DMS 273 treated with DMSO at 0.1 percent for 48 hours (cell line): ENCODE measurements at regions not wholly inside any gene's neighbourhood (a gene's known extent, or its start where the extent isn't known, plus 50 kb on each side); places are given as distances from the start of the nearest gene placed in this dataset.

Source experiments
- DNase-seq: peaks from one replicate; lab custom pipeline; 2025; lab: John Stamatoyannopoulos, UW

GRCh38 chr2:151197184-151198108 lies 64.2 kb downstream of the RBM43 start:
- no peak for DNase-seq

DNA sequence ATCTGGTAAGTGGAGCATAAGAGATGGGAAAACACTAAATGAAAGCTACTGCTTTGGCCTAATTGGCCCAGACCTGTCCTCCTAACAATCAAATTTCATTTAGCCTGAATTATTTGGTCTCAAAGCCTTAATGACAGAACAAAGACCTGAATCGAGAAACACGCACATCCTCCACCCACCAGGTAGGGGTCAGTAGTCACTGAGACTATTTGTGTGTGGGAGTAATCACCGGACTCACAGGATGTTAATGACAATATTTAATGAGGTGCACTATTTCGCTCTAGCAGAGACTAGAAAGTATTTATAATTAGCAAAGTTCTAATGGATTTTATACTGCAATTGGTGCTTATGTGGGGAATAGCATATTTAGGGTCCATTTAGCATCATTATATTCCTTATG lies 68.1 kb downstream of the RBM43 start:
- DNase-seq: no peak

DNA sequence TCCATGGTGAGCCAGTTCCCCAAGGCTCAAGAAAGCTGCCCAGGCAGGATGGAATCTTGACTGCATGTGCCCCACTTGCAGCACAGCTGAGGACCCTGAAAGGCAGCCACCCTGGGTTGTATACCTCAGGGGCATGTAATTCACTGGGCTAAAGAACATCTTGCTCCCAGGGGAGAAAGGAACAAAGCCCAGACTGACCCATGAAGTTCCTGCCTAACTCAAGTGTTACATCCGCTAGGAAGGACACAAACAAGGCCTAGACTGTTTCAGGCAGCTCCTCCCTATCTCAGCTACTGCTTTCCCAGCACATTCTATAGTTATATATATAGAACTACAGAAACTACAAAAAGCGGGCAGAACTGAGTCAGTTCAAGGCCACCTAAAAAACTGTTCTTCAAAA lies 69.0 kb downstream of the RBM43 start:
- no peak for DNase-seq

DNA sequence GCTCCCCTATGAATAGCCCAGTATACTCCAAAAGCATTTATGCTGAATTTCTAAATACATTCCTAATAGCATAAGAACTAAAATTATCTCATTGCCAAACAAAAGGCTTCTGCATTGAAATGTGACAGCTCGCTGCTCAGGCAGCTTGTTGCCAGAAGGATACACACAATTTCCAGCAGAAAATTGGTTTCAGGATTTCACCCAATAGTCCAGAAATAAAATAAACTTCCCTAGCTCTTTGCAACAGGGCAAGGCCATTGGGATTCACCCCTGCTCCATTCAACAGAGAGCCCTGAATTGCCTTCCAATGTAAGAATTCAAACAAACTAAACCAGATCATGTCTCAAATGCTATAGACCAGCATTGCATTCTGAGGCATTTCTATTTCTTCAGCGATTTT lies 70.7 kb downstream of the RBM43 start:
- no peak for DNase-seq

DNA sequence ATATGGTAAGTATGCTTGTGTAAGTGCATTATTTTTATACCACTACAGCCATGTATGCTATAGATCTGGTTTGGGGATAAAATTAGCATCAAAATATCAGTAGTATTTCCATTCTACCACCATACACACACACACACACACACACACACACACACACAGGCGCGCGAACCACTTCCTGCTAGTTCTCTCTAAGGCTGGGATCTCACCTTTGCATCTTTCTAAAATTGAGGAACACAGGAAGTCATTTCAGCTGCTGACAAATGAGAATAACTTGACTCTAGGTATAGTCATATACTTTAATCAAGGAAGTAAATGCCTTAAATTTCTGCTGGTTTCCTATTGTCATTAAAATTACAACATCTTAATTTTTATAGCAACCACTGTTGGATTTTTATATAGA lies 72.5 kb downstream of the RBM43 start:
- no peak for DNase-seq

DNA sequence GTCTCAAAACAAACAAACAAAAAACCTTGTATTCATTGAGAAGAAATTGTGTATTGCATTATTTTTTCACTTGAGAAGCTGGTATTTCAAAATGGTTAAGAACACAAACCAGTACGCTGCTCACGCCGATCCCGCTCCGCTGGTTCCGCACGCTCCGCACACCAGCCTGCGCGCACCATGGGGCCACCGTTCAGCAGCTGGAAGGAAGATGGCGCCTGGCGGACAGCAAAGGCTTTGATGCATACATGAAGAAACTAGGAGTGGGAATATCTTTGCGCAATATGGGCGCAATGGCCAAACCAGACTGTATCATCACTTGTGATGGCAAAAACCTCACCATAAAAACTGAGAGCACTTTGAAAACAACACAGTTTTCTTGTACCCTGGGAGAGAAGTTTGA lies 75.7 kb downstream of the RBM43 start:
- no peak for DNase-seq

GRCh38 chr2:151182899-151183809 lies 78.5 kb downstream of the RBM43 start:
- DNase-seq: no peak

- DNase-seq: no peak
These were observed 79.3 kb downstream of the RBM43 start for GRCh38 chr2:151182396-151182795.

GRCh38 chr2:151181524-151181923 lies 80.1 kb downstream of the RBM43 start:
- no peak for DNase-seq

- DNase-seq: no peak
These were observed 81.5 kb downstream of the RBM43 start for GRCh38 chr2:151180123-151180522.

DNA sequence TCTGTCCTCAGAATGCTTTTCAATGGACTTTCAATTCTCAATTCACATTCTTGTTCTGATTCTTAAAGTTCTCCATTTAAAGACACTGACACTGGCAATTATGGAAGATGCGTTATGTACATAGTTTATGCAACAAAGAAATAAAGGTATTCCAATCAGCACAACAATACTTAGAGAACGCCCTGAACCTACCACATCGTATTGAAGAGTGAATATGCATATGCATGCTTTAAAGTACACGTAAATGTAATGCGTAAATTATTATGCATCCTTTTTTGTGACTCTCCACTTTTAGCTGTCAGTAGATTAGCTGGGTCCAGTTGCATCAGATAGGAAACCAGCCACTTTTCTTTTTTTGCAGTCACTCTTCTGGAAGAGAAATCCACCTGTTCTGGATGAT lies 83.5 kb downstream of the RBM43 start:
- no peak for DNase-seq

- DNase-seq: no peak
These were observed 83.9 kb downstream of the RBM43 start for GRCh38 chr2:151177756-151178155.

GRCh38 chr2:151176661-151177060 lies 85.0 kb downstream of the RBM43 start:
- DNase-seq: no peak

- DNase-seq: no peak
These were observed 85.8 kb downstream of the RBM43 start for GRCh38 chr2:151175864-151176263.

DNA sequence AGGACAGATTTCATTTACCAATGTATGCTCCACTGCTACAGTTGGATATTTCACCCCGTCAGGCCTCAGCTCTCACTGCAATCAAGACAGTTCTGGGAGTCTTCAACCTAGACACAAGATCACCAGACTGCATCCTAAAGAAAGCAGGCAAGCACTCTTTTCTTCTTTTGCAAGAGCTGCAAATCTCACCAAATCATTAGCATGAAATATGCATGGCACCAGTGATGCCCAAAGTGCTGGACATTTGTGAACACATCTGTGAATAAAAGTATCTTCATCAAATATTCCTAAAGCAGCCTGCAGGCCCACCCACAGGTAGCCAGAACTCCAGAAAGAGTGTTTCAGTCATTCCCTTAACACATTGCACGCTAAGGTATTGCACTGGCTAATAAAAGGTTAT lies 87.5 kb downstream of the RBM43 start:
- no peak for DNase-seq

- DNase-seq: no peak
These were observed 90.5 kb downstream of the RBM43 start for GRCh38 chr2:151171186-151171585.

DNA sequence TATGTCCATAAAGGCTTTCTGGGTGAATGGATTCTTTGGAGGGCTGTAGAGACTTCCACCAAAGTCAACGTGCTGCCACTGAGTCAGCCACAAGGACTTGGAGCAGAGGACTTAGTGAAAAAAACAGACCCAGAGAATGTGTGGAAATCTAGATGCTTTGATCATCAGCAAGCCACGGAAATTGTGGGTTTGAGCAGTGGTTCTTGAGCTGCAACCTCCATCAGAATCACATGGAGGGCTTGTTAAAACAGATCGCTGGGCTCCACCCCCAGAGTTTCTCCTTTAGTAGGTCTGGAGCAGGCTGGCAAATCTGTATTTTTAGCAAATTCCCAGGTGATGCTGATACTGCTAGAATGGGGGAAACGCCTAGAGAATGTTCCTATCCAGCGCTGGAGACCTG lies 95.3 kb downstream of the RBM43 start:
- no peak for DNase-seq

DNA sequence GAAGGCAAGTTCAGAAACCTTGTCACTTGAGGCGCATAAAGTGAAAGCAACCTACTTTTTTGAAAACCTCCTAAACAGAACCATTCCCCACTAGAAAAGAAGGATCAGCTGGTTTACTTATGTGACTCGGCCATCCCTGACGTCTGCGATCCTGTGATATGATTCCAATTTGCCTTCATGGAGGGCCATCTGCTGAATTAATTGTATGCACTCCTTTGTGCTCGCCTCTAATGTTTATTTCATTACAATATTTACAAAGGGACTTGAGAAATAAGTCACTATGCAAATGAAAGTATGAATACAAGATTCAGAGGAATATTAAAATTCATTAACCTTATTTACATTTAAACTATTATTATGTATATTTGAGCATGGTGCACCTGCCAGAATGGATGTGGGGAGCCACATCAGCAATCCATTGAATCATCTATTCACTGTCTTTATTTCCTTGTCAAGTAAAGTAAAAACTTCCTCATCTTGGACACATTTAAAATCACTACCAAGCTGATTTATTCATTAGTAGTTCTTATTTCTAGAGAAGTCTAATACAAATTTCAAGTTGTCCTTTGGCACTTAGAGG lies 96.5 kb downstream of the RBM43 start:
- no peak for DNase-seq

- no peak for DNase-seq
These were observed 99.7 kb downstream of the RBM43 start for GRCh38 chr2:151161821-151162551.

DNA sequence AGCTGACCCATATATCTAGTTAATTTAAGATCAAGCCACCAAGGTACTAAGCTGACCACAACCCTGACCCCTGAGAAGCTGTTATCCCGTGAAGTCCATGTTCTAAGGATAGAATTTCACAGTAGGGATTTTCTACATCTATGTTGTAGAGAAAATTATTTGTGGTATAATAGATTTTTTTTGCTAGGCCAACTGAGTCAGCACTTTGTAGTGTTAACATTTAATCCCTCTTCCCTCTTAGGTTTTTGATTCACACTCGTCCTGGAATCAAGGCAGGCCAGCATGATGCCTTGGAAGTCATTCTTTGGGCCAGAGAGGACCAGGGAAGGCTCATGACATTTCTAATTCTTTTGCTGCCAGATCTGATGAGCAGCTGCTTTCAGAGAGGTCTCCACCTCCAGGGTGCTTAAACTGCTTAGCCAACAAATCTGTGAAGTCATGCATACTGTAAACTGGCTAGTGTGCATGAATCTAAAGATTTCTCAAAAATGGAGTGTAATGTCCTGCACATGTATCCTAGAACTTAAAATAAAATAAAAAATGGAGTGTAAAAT lies 102.5 kb downstream of the RBM43 start:
- no peak for DNase-seq

DNA sequence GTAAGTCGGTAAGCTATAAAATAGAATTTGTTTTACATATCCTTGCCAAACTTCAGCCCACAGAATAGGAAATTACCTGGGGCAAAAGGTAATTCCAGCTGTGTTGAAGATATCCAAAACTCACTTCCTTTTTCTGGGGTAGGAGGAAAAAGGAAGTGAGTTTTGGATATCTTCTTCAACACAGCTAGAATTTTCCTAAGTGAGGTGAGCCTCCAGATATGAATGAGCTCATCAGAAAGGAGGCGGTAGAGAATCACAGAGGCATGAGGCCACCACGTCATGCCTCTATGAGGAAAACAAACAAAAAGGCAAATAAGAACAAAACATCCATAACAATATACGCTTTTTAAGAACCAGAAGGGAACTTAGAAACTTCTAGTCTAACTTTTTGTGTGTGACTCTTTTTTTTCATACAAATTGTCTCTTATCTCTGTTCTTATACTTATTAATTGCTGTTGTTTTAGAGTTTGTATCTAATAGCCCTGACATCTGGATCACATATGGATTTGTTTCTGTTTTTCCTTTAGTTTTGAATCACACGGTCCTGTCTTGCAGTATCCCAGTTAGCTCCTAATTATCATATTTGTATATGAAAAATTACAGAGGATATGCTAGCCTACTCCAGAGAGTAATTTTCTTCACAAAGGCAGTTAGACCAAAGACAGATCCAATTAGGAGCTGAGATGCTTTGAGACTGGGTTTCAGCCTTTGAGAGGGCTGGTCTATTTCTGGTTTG lies 104.5 kb downstream of the RBM43 start:
- no peak for DNase-seq
